Kidney glomerular epithelial cell (primary cell): ENCODE measurements at regions not wholly inside any gene's neighbourhood (a gene's known extent, or its start where the extent isn't known, plus 50 kb on each side); places are given as distances from the start of the nearest gene placed in this dataset.
"Not testable (repeated sequence)": the region's sequence is repeated elsewhere in the genome, so short reads cannot be mapped to it uniquely, and the experiment has no call there.

Experiments used
- DNase-seq: peaks from one replicate; lab custom pipeline; 2025; lab: John Stamatoyannopoulos, UW

DNA sequence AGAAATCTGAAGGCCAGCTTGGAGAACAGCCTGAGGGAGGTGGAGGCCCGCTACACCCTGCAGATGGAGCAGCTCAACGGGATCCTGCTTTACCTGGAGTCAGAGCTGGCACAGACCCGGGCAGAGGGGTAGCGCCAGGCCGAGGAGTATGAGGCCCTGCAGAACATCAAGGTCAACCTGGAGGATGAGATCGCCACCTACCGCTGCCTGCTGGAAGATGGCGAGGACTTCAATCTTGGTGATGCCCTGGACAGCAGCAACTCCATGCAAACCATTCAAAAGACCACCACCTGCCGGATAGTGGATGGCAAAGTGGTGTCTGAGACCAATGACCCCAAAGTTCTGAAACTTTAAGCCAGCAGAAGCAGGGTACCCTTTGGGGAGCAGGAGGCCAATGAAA is 318.4 kb downstream of the ZFHX3 start:
- not testable (repeated sequence) for DNase-seq

DNA sequence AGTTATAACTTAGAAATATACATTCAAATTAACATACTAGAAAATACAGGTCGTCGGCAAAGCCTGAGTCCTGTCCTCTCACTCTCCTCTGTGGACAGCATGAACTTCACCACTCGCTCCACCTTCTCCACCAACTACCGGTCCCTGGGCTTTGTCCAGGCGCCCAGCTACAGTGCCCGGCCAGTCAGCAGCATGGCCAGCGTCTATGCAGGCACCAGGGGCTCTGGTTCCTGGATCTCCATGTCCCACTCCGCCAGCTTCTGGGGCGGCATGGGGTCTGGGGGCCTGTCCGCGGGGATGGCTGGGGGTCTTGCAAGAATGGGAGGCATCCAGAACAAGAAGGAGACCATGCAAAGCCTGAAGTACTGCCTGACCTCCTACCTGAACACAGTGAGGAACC is 319.4 kb downstream of the ZFHX3 start:
- no peak for DNase-seq

DNA sequence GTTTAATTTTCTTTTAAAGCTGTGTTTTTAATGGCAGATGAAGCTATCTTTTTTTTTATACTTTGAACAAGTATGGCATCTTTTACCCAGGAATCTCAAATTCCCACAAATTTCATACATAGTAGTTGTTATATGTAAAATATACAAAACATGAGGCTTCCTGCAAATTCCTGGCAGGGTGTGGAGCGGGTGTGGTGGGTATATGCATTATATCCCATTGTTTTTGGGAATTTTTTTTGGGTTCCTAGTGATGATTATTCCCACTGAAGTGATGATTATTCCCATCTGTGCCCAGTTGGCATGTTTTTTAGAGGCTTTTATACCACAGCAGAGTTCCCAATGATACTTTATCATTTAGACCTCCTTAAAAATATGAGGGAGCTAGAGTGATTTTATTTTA is 320.4 kb downstream of the ZFHX3 start:
- DNase-seq, result no peak

DNA sequence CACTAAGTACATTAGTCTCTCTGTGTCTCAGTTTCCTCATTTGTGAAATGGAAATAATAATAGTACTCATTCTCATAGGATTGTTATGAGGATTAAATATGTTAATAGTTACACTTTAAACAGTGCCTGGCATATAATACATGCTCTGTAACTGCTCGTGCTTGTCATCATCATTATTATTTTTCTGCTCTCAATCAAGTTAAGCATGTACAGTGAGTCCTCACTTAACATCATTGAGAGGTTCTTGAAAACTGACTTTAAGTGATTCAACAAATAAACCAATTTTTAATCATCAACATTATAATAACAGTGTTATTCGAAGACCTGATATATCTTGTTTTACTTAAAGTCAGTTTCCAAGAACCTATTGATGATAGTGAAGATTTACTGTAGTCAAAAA is 322.3 kb downstream of the ZFHX3 start:
- DNase-seq, result no peak

DNA sequence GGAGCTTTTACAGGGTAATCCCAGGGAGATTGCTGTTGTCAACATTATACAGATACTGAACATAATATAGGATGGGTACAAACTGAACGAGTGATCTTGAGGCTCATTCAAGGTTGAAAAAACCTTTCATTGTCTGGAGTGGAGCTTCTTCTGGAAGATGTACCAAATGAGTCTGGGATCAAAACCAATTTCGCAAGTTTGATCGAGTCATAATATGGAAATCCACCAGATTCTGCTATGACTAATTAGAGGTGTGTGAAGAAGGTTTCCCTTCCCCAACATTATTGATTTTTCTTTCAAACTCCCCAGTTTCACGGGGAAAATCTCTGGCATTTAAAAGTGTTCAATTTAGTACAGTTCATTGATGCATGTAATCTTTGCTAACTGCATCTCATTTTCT is 324.1 kb downstream of the ZFHX3 start:
- DNase-seq, result no peak

DNA sequence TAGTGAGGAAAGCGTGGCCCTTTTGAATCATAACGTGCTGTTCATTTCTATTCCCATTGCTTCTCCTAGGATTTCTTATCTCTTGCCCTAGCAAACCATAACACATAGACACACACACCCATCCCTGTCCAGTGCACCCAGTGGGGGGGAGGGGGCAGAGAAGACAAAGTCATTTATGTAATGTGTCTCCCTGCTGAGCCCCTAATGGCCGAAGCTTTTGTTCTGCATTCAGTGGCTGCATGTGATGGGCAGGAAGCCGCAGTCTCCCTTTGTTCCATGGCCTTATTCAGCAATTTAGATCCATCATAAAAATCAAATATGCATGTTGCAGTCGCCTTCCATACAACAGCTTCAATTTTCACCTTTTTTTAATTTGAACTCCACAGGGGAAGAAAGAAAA is 325.4 kb downstream of the ZFHX3 start:
- no peak for DNase-seq

DNA sequence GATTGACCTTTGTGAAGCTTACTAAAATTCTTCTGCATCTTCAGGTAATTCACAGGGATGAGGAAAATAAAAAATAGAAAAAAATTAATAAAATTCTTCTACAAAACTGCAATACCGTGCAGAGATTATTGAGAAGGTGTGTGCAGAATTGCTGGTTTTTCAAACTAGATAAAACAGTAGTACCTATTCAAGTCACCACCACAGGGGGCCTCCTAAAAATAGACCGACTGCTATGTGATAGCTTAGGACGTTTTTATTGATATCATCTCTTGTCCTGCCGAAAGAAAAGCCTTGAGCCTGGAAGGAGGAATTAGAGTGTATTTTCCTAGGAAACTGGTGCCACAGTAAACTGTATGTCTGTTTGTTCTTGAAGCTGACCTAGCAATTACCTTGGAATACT is 325.9 kb downstream of the ZFHX3 start:
- DNase-seq, result no peak

DNA sequence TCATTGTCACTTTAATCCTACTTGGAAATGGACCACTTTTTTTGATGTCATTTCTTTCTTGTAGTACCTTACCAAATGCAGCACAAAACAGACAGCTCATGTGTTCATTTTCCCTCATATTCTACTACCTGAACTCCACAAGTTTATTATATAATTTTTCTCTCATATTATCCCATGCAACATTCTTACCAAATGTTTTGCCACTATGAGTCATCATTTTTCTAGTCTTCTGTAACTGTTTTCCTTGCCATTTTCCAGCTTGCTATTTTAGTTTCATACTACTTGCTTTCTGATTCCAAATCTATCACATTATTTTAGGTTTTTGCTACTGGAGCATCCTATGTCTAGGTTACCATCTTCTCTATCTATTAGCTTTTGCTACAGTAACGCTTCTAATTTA is 332.7 kb downstream of the ZFHX3 start:
- DNase-seq, result no peak

DNA sequence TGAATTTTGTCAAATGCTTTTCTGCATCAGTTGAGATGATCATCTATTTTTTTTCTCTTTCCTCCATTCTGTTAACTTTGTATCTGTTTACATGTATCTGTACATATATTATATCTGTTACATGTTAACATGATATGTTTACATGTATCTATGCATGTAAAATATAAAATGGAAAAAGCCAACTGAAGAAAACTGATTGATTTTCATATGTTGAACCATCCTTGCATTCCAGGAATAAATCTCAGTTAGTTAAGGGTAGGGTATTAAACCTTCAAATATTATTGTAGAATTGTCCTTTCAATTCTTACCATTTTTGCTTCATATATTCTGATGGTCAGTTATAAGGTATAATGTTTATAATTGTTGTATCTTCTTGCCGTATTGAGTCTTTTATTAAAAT is 336.1 kb downstream of the ZFHX3 start:
- DNase-seq, result peak; percentile 0

DNA sequence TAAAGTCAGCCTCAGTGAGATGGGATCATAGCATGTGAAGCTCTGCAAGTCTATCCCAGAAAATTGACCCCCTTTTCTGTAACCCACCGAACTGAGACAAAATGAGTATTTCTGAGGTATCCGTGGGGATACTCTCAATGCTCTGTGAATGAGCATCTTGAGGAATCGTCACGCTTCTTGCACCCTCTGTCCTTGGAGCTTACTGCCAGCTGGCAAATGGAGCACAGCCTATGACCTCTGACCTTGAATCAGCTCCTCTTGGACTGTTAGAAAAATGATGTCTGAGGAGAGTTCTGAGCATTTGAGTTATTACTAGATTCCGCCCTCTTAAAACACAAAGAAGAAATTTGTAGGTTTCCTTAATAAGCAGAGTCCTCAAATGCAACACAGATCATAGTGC is 342.1 kb downstream of the ZFHX3 start:
- DNase-seq, result no peak

DNA sequence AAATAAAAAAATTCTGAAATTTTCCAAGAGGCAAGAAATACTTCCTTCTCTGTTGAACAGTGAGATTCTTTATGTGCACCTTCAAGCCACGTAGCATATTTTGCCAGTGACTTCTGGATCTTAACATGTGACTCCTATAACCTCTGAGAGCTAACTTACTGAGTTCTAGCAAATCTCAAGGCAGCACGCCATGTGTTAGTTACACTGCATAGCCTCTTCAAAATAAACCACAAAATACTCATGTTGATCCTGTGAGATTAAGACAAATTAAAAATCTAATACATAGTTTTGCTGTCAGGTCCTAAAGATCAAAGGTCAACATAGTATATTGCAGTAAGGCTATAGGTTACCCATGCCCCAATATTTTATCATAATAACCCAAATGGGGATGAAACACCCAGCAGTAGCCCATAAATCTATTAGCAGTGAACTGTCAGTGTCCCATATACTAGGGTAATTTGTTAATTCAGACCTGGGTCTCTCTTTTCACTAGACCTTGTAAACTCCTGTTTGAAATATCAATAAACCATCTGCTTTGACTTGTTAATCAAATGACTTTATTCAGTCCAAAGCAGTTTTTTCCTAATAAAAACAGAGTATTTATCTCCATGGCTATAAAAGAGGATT is 343.1 kb downstream of the ZFHX3 start:
- DNase-seq, result no peak

DNA sequence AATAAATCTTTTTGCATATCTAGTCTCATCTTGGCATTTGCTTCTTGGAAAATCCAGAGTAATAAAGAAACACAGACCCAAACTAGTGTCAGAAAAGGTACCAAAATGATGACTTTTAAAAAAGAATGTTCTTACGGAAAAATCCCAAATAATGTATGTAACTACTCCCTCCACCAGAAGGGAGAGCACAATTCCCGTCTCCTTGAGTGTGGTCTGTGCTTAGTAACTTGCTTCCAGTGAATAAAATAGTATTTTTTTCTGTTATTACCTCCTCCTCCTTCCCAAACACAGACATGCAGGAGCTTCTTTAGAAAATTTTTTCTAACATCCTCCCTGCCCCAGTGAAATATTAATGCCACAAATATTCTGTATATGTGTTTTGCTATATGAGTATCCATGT is 358.1 kb downstream of the ZFHX3 start:
- DNase-seq, result no peak

DNA sequence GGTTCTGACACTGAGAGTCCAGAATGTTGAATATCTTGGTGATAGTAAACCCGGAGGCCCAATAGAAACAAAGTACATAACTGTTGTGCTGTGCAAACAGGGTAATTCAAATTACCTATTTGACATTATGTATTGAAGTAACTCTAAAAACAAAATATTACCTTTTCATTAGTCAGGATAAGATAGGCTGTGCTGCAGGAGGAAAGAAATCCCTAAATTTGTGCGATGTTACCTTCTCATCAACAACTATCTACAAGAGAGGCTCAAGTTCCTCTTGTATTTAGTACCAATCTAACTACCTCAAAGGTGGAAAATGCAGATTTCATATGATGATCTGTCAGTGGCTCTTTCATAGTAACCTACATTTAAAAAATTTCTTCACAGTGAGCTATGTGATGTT is 367.2 kb downstream of the ZFHX3 start:
- no peak for DNase-seq

DNA sequence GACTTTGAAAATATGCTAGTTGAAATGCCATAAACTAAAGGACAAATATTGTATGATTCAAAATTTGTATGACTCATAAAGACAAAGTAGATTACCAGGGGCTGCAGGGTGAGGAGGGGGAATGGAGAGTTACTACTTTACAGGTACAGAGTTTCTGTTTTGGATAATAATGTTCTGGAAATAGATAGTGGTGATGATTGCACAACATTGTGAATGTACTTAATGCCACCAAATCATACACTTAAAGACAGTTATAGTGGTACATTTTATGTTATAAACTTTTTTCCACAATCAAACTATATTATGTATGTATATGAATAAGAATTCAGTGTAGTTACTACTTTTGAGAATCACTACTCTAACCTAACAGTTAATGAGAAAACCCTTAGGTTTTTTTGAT is 368.1 kb downstream of the ZFHX3 start:
- DNase-seq, result no peak

DNA sequence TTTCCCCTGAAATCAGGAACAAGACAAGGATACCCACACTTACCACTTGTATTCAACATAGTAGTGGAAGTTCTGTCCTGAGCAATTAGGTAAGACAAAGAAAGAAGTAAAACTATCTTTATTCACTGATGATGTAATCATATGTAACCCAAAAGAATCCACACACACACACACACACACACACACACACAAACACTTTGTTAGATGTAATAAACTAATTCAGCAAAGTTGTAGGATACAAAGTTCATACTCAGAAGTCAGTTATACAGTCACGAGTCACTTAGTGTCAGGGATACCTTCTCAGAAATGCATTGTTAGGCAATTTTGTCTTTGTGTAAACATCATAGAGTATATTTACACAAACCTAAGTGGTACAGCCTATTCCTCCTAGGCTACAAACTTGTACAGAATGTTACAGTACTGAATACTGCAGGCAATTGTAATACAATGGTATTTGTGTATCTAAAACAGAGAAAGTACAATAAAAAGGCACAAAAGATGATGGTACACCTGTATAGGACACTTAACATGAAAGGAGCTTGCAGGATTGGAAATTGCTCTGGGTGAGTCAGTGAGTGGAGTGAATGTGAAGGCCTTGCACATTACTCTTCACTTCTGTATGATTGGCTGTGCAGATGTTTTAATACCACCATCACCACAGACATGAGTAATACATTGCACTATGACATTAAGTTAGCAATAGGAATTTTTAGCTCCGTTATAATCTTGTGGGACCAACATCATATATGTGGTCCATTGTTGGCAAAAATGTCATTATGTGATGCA is 370.1 kb downstream of the ZFHX3 start:
- DNase-seq, result no peak

DNA sequence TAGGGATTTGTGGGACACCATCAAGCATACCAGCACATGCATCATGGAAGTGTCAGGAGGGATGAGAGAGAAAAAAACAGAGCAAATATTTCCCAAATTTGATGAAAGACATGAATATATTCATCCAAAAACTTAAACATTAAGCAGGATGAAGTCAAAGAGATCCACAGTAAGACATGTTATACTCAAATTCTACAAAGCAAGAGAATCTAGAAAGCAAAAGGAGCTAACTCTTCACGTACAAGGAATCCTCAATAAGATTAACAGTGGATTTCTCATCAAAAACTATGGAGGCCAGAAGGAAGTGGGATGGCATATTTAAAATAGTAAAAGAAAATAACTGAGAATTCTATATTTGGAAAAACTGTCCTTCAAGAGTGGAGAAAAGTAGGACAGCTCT is 374.8 kb downstream of the ZFHX3 start:
- DNase-seq, result no peak

DNA sequence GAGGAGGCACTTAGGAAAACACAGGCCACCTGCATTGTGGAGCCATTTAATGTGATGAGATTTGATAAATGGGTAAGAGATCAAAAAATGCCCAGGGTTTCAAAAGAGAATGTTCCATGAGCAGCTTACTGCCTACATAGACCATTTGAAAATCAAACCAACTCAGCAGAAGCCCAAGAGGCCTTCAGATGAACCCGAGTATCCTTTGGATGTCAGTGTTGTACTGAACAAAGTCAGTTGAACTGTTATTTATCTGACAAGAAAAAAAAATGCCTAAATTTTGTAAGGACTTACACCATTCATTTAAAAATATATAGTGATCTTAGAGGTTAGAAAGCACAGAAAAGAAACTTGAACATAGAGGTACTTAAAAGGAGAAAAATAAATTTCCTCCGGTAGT is 381.7 kb downstream of the ZFHX3 start:
- DNase-seq, result no peak

DNA sequence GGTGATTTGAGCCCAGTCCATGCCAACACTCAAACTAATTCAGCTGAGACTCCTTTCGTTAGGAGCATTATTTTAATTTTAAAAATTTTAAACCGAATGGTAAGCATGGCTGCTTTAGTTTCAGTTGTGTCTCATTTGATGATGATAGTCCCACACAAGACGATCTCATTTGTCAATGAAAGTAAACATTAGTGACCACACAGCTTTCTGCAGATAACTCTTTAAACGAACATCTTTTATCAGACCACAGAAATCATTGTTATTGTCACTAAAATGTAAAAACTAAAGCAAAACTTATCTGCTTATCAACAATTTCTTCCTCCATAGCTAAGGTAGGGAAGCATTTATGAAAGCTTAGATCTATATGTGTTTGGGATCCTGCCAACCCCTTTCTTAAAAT is 382.2 kb downstream of the ZFHX3 start:
- no peak for DNase-seq

DNA sequence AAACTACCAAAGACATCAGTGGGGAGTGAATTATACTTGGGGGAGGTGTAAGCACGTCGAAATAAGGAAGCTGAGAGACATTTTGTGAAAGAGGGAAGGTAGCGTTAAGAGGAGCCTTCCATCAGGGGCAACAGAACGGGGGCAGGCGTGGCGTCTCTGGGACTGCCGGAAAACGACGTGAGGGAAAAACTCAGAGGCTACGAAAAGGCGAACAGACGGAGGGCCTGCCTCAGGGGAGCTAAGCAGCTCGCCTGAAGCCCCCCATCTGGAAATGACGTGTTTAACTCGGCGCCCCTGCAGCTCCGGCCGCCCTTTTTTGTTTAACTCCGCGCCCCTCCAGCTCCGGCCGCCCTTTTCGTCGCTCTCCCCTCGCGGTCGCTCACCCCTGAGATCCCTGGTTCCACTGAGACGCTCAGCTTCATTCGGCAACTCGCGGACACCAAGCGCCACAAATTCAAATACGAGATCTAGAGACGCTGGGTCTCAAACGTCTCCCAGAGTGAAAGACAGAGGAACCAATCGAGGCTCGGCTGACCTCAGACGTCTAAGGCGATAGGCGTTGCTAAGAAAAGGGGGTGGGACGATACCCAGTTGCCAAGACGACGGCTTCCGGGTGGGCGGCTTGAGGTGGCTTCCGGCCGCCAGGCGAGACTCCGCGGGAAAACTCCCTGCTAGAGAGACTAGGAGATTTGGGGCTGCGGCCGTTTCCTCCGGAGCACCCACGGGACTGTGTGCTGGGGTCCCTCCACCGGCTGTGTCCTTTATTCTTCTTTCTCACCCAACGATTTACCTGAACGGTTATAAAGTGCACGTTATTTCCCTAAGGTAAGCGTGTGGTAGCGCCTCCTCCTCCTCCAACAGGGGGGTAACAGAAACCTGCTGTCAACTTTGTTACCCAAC is 383.2 kb downstream of the ZFHX3 start:
- peak; percentile 98 for DNase-seq

DNA sequence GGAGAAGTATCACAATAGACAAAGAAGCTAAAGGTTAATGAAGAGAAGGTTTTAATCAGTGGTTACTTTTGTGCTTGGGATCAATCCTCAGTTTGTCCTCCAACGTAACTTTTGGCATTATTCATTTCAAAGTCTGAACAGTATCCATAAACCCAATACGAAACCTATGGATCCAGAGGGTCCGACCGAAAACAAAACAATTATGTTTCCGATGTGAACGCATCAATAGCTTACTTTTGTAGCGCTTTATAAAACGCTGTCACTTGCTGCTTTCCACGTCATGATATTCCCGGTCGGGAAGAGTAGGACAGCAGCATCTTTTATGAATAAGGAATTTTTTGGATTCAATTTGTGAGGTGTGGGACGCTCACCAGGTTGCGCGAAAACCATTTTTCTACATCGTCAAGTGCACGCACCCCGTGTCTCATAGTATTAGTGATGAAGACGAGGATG is 383.8 kb downstream of the ZFHX3 start:
- DNase-seq, result no peak

DNA sequence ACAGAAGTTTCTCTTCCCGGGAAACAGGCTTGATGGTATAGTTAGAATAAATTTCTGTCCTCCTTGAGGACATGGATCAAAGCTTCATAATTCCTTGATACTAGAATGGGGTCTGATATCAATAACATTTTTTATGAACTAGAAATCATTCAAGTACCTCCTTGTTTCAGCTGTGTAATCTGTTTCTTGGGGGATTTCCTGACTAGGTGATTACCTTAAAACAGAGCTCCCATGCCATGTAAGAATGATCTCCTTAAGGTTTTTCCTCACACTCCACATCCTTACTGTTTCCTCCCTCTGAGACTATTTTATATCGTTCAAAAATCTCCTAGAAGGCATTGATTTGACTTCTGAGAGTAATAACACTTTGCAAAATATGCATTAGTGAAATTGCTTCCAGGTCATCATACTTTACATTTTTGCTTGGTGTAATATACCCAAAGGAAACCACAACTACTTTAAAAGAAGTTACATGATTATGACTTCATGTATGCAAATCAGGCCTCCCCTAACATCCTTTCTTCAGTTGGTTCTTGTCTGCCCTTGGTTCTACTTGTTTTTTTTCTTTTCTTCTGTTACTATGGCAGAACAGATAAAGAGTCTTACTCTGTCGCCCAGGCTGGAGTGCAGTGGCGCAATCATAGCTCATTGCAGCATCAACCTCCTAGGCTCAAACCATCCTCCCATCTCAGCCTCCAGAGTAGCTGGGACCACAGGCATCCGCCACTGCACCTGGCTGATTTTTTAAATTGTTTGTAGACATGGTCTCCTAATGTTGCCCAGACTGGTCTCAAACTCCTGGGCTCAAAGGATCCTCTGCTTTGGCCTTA is 388.8 kb downstream of the ZFHX3 start:
- no peak for DNase-seq

DNA sequence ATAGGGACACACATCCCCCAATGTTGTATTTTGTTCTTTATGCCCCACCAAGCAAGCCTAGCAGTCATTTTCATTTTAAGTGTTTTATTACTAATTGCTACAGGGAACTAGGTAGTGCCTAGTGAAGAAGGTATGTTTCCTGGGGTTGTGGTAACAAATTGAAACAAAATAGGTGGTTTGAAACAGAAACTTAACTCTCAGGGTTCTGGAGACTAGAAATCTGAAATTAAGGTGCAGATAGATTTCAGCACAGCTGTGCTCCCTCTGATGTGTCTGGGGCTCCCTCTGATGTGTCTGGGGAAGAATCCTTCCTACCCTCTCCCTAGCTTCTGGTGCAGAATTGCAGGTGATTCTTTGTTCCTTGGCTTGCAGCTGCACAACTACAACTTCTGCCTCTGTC is 390.1 kb downstream of the ZFHX3 start:
- no peak for DNase-seq
